AG04450 (cell line): ENCODE measurements at regions not wholly inside any gene's neighbourhood (a gene's known extent, or its start where the extent isn't known, plus 50 kb on each side); places are given as distances from the start of the nearest gene placed in this dataset.

Experiments
- CTCF ChIA-PET: fragments of 300-600, 350-600 bp; formaldehyde crosslinking; extraction: SDS; loops from one replicate; lab custom pipeline; 2022; ENCODE audit warnings: antibody characterized with exemption, inconsistent platforms; lab: Charles Lee
- POLR2A ChIA-PET: fragments of 350-600 bp; formaldehyde crosslinking; extraction: SDS; loops from one replicate; lab custom pipeline; 2021; ENCODE audit warnings: antibody characterized with exemption, inconsistent platforms; lab: Yijun Ruan, JAX
- DNase-seq: peaks from one replicate; pipeline ENCODE4 v3.0.0-alpha.2; 2011; ENCODE audit warnings: low read depth, low spot score
- H3K27ac ChIP-seq: one replicate; pipeline ENCODE4 v1.5.1; 2012; ENCODE audit warnings: low read depth, low read length, control low read depth
- H3K27me3 ChIP-seq: one replicate; pipeline ENCODE4 v1.6.0; 2012; ENCODE audit warnings: low read length; ENCODE audit not compliant: control insufficient read depth, insufficient read depth
- H3K4me3 ChIP-seq: 2 replicates; pipeline ENCODE4 v1.5.1; 2011; ENCODE audit warnings: mild to moderate bottlenecking, low read depth, low read length, control low read depth
- H3K9me3 ChIP-seq: 2 replicates; pipeline ENCODE4 v1.5.1; 2012; ENCODE audit warnings: low read length; ENCODE audit not compliant: control insufficient read depth, insufficient read depth
- TF ChIP-seq, protein P1 (sequence below): IDR thresholded peaks from 2 replicates; pipeline ENCODE4 v1.5.1; 2011; ENCODE audit warnings: low read depth, low read length, control low read depth, inconsistent platforms

- no peak overlapping the region for H3K27ac ChIP-seq
- ChIA-PET CTCF (no interaction called here), POLR2A (no interaction called here)
- H3K27me3 ChIP-seq, result no peaks in the 10 kb centered on the region
- TF ChIP-seq, protein P1, sequence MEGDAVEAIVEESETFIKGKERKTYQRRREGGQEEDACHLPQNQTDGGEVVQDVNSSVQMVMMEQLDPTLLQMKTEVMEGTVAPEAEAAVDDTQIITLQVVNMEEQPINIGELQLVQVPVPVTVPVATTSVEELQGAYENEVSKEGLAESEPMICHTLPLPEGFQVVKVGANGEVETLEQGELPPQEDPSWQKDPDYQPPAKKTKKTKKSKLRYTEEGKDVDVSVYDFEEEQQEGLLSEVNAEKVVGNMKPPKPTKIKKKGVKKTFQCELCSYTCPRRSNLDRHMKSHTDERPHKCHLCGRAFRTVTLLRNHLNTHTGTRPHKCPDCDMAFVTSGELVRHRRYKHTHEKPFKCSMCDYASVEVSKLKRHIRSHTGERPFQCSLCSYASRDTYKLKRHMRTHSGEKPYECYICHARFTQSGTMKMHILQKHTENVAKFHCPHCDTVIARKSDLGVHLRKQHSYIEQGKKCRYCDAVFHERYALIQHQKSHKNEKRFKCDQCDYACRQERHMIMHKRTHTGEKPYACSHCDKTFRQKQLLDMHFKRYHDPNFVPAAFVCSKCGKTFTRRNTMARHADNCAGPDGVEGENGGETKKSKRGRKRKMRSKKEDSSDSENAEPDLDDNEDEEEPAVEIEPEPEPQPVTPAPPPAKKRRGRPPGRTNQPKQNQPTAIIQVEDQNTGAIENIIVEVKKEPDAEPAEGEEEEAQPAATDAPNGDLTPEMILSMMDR, result no peak
- H3K4me3 ChIP-seq, result no peak overlapping the region
- no peak for DNase-seq
- H3K9me3 ChIP-seq, result peaks cover 15% of the 10 kb centered on the region; the same call in 1 of the 2 replicates
Observed at GRCh38 chr5:4180703-4181102, 585.1 kb downstream of the IRX1 start.

DNA sequence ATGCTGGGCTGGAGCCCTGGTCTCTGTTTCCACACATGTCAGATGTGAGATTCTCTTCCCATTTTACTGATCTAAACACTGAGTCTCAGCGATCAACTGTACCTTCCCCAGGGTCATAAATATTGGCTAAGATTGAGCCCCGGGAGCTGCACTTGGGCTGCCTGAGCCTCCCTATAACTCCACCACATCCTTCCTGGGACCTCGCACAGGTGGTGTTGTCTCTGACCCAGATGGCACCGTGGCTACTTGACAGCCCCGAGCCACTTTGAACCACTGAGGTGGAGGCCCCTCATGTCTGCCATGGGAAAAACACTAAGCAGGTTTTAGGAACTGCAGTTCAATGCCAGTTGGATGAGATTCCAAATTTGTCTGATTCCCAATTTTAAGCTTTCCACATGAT lies 586.5 kb downstream of the IRX1 start:
- ChIA-PET CTCF (no interaction called here), POLR2A (no interaction called here)
- peaks cover 12% of the 10 kb centered on the region; the same call in 1 of the 2 replicates for H3K9me3 ChIP-seq
- TF ChIP-seq, protein P1, result no peak
- no peak for DNase-seq
- H3K4me3 ChIP-seq, result no peak overlapping the region
- H3K27me3 ChIP-seq, result no peaks in the 10 kb centered on the region
- no peak overlapping the region for H3K27ac ChIP-seq

DNA sequence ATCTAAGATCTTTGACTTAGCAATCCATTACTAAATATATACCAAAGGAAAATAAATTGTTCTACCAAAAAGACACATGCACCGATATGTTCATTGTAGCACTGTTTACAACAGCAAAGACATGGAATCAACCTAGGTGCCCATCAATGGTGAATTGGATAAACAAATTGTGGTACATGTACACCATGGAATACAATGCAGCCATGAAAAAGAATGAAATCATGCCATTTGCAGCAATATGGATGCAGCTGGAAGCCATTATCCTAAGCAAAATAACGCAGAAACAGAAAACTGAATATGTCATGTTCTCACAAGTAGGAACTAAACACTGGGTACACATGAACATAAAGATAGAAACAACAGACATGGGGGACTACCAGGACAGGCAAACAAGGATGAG lies 589.5 kb downstream of the IRX1 start:
- Histone ChIP-seq H3K27me3 (no peaks in the 10 kb centered on the region), H3K9me3 (peaks cover 12% of the 10 kb centered on the region; the same call in 1 of the 2 replicates), H3K4me3 (no peak overlapping the region), H3K27ac (no peak overlapping the region)
- CTCF ChIA-PET, result no interaction called here
- DNase-seq, result no peak
- TF ChIP-seq, protein P1, result no peak
- POLR2A ChIA-PET, result no interaction called here

DNA sequence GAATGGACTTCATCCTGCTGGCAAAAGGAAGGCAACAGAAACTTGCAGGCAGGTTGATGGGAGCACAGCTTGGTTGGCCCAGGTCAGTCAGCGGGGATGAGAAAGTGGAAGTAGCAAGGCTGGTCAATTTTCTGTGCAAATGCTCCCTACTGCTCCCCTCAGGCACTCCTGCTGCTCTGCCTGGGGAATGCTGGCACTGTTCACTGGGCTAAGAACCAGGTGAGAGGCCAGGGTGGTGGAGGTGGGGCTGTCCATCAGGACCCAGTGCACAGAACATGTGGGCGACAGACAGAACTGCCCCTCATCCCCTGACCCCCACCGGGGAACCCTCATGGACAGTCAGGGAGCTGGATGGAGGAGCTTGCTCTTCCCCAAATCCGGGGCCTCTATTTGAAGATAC lies 593.1 kb downstream of the IRX1 start:
- Histone ChIP-seq H3K27ac (no peak overlapping the region), H3K27me3 (no peaks in the 10 kb centered on the region), H3K9me3 (peaks cover 12% of the 10 kb centered on the region), H3K4me3 (no peak overlapping the region)
- ChIA-PET POLR2A (no interaction called here), CTCF (no interaction called here)
- DNase-seq, result no peak
- TF ChIP-seq, protein P1, result no peak

- TF ChIP-seq, protein P1, result no peak
- Histone ChIP-seq H3K4me3 (no peak overlapping the region), H3K27ac (no peak overlapping the region), H3K27me3 (no peaks in the 10 kb centered on the region), H3K9me3 (peaks cover 12% of the 10 kb centered on the region)
- POLR2A ChIA-PET, result no interaction called here
- CTCF ChIA-PET, result no interaction called here
- no peak for DNase-seq
Observed at GRCh38 chr5:4189317-4189716, 593.7 kb downstream of the IRX1 start.
